Vagina (tissue), 2 donors: ENCODE measurements at regions not wholly inside any gene's neighbourhood (a gene's known extent, or its start where the extent isn't known, plus 50 kb on each side); places are given as distances from the start of the nearest gene placed in this dataset.

ENCODE experiments used
- DNase-seq, 2 donors: peaks; one replicate each; pipeline ENCODE4 v3.0.0-alpha.2; 2017; ENCODE audit errors: extremely low spot score in 2 of 2
- H3K27ac ChIP-seq: fragments of 200-600 bp; sonication (generic); one replicate; pipeline ENCODE4 v1.5.1; 2019
- H3K27me3 ChIP-seq: fragments of 200-600 bp; sonication (generic); one replicate; pipeline ENCODE4 v1.5.1; 2019
- H3K36me3 ChIP-seq, 2 donors: fragments of 200-600 bp; sonication (generic); one replicate each; pipeline ENCODE4 v1.5.1; 2017 to 2019
- H3K4me1 ChIP-seq: fragments of 200-600 bp; sonication (generic); one replicate; pipeline ENCODE4 v1.5.1; 2019
- H3K4me3 ChIP-seq, 2 donors: fragments of 200-600 bp; sonication (generic); 1 replicate in 1 of 2; 2 replicates in 1 of 2; pipeline ENCODE4 v1.5.1; 2016 to 2019
- H3K9me3 ChIP-seq: fragments of 200-600 bp; sonication (generic); one replicate; pipeline ENCODE4 v1.5.1; 2019
- CTCF ChIP-seq, 3 experiments: fragments of 450-650 bp in 2 of 3; fragments of 200-600 bp in 1 of 3; sonication (generic) in 1 of 3; IDR thresholded peaks; one replicate each; pipeline ENCODE4 v1.5.1; 2017 to 2019; ENCODE audit warnings: antibody characterized with exemption in 3 of 3, mild to moderate bottlenecking in 2 of 3, moderate library complexity in 2 of 3
- POLR2A ChIP-seq, 2 donors: fragments of 450-650 bp; IDR thresholded peaks; one replicate each; pipeline ENCODE4 v1.6.1; 2017; ENCODE audit warnings: antibody characterized with exemption in 2 of 2, mild to moderate bottlenecking in 2 of 2, moderate library complexity in 2 of 2
- POLR2AphosphoS5 ChIP-seq, 2 donors: sonication (generic); formaldehyde crosslinking; IDR thresholded peaks; one replicate each; pipeline ENCODE4 v1.9.0; 2017; ENCODE audit warnings: antibody characterized with exemption in 2 of 2, mild to moderate bottlenecking in 2 of 2, low read depth in 1 of 2; ENCODE audit not compliant: insufficient read depth in 1 of 2
- intact Hi-C: fragments of 100-400 bp; cut with DNase I; formaldehyde crosslinking; loops from one replicate; pipeline ENCODE4 v1.15.1; 2023

GRCh38 chr6:120157873-120158272 lies 808.3 kb upstream of the MAN1A1 start:
- TF ChIP-seq CTCF (IDR thresholded peaks at IDR 0.05) (no peak), POLR2A (IDR thresholded peaks at IDR 0.05) (no peak), POLR2AphosphoS5 (IDR thresholded peaks at IDR 0.05; ENCODE audit: insufficient read depth in 1 of 2, low read depth in 1 of 2) (no peak)
- Histone ChIP-seq H3K27me3 (no peaks in the 10 kb centered on the region), H3K4me1 (no peaks in the 10 kb centered on the region), H3K4me3 (no peak overlapping the region), H3K9me3 (no peaks in the 10 kb centered on the region), H3K27ac (no peak overlapping the region), H3K36me3 (no peaks in the 10 kb centered on the region)
- DNase-seq, result no peak
- intact Hi-C loops, result no loop called here

- Histone ChIP-seq H3K27ac (no peak overlapping the region), H3K4me3 (no peak overlapping the region), H3K9me3 (no peaks in the 10 kb centered on the region), H3K27me3 (no peaks in the 10 kb centered on the region), H3K4me1 (no peaks in the 10 kb centered on the region), H3K36me3 (no peaks in the 10 kb centered on the region)
- intact Hi-C loops, result no loop called here
- TF ChIP-seq CTCF (IDR thresholded peaks at IDR 0.05) (no peak), POLR2A (IDR thresholded peaks at IDR 0.05) (no peak), POLR2AphosphoS5 (IDR thresholded peaks at IDR 0.05; ENCODE audit: insufficient read depth in 1 of 2, low read depth in 1 of 2) (no peak)
- no peak for DNase-seq
Observed at GRCh38 chr6:120147071-120147871, 797.7 kb upstream of the MAN1A1 start.

GRCh38 chr6:120141601-120142000 lies 792.0 kb upstream of the MAN1A1 start:
- no peak for TF ChIP-seq POLR2A (IDR thresholded peaks at IDR 0.05)
- TF ChIP-seq POLR2AphosphoS5 (IDR thresholded peaks at IDR 0.05; ENCODE audit: insufficient read depth in 1 of 2, low read depth in 1 of 2), result no peak
- intact Hi-C loops, result no loop called here
- no peak overlapping the region for H3K4me3 ChIP-seq
- H3K9me3 ChIP-seq, result no peaks in the 10 kb centered on the region
- no peak for DNase-seq
- H3K4me1 ChIP-seq, result no peaks in the 10 kb centered on the region
- no peaks in the 10 kb centered on the region for H3K27me3 ChIP-seq
- H3K27ac ChIP-seq, result no peak overlapping the region
- H3K36me3 ChIP-seq, result no peaks in the 10 kb centered on the region

- Histone ChIP-seq H3K4me1 (no peaks in the 10 kb centered on the region), H3K27ac (no peak overlapping the region), H3K9me3 (no peaks in the 10 kb centered on the region), H3K36me3 (no peaks in the 10 kb centered on the region), H3K27me3 (no peaks in the 10 kb centered on the region), H3K4me3 (no peak overlapping the region)
- intact Hi-C loops, result no loop called here
- DNase-seq, result no peak
- TF ChIP-seq POLR2AphosphoS5 (IDR thresholded peaks at IDR 0.05; ENCODE audit: insufficient read depth in 1 of 2, low read depth in 1 of 2), result no peak
- TF ChIP-seq CTCF (IDR thresholded peaks at IDR 0.05), result no peak
- no peak for TF ChIP-seq POLR2A (IDR thresholded peaks at IDR 0.05)
Observed at GRCh38 chr6:120137492-120137891, 787.9 kb upstream of the MAN1A1 start.

GRCh38 chr6:120129228-120129627 lies 779.7 kb upstream of the MAN1A1 start:
- Histone ChIP-seq H3K9me3 (no peaks in the 10 kb centered on the region), H3K4me1 (no peaks in the 10 kb centered on the region), H3K27ac (no peak overlapping the region), H3K4me3 (no peak overlapping the region), H3K36me3 (no peaks in the 10 kb centered on the region), H3K27me3 (no peaks in the 10 kb centered on the region)
- DNase-seq, result no peak
- intact Hi-C loops, result no loop called here
- TF ChIP-seq CTCF (IDR thresholded peaks at IDR 0.05) (no peak), POLR2AphosphoS5 (IDR thresholded peaks at IDR 0.05; ENCODE audit: insufficient read depth in 1 of 2, low read depth in 1 of 2) (no peak), POLR2A (IDR thresholded peaks at IDR 0.05) (no peak)
